ENCODE measurements at regions not wholly inside any gene's neighbourhood (a gene's known extent, or its start where the extent isn't known, plus 50 kb on each side); places are given as distances from the start of the nearest gene placed in this dataset.
"Not testable (repeated sequence)": the region's sequence is repeated elsewhere in the genome, so short reads cannot be mapped to it uniquely, and the experiment has no call there.

- no peak overlapping the region for H3K27ac ChIP-seq
- TF ChIP-seq CTCF (conservative IDR thresholded peaks at IDR 0.05), result no peak
These were observed 59.5 kb upstream of the PPP2R3B start for GRCh38 chrX:446245-446644.

- no peak for TF ChIP-seq CTCF (conservative IDR thresholded peaks at IDR 0.05)
- H3K27ac ChIP-seq, result no peak overlapping the region
These were observed 60.3 kb upstream of the PPP2R3B start for GRCh38 chrX:447052-447451.

- H3K27ac ChIP-seq, result not testable (repeated sequence)
- 0 out of 2 replicates have a peak, but pooled peaks have one; percentile 20 for TF ChIP-seq CTCF (conservative IDR thresholded peaks at IDR 0.05)
These were observed 65.0 kb upstream of the PPP2R3B start for GRCh38 chrX:451750-452149.

- no peak overlapping the region for H3K27ac ChIP-seq
These were observed 65.9 kb upstream of the PPP2R3B start for GRCh38 chrX:452598-452997.

GRCh38 chrX:454514-454913, 67.8 kb upstream of the PPP2R3B start:
- not testable (repeated sequence) for H3K27ac ChIP-seq

More at GRCh38 chrX:452598-452997, 65.9 kb upstream of the PPP2R3B start:
- TF ChIP-seq CTCF (conservative IDR thresholded peaks at IDR 0.05), result no peak

GRCh38 chrX:455199-455598, 68.5 kb upstream of the PPP2R3B start:
- H3K27ac ChIP-seq, result no peak overlapping the region
- TF ChIP-seq CTCF (conservative IDR thresholded peaks at IDR 0.05), result no peak

- no peak overlapping the region for H3K27ac ChIP-seq
- no peak for TF ChIP-seq CTCF (conservative IDR thresholded peaks at IDR 0.05)
These were observed 69.0 kb upstream of the PPP2R3B start for GRCh38 chrX:455673-456072.

GRCh38 chrX:456146-456545, 69.4 kb upstream of the PPP2R3B start:
- no peak for TF ChIP-seq CTCF (conservative IDR thresholded peaks at IDR 0.05)
- no peak overlapping the region for H3K27ac ChIP-seq
